Thyroid gland (tissue), 4 donors: ENCODE measurements at regions not wholly inside any gene's neighbourhood (a gene's known extent, or its start where the extent isn't known, plus 50 kb on each side); places are given as distances from the start of the nearest gene placed in this dataset.

Experiments
- CTCF ChIP-seq, 6 experiments: fragments of 200-600 bp in 3 of 6; fragments of 450-650 bp in 3 of 6; sonication (generic) in 3 of 6; IDR thresholded peaks; one replicate each; pipeline ENCODE4 v1.5.1; 2016 to 2019; ENCODE audit warnings: antibody characterized with exemption in 6 of 6, mild to moderate bottlenecking in 2 of 6, inconsistent platforms in 1 of 6, moderate library complexity in 1 of 6
- POLR2A ChIP-seq, 2 donors: fragments of 450-650 bp; IDR thresholded peaks; one replicate each; pipeline ENCODE4 v1.6.1; 2017; ENCODE audit warnings: antibody characterized with exemption in 2 of 2, mild to moderate bottlenecking in 2 of 2, moderate library complexity in 1 of 2

GRCh38 chrY:8807648-8808408 lies 529.4 kb upstream of the TSPY4 start:
- peak in 2 of 6 experiments; percentile 28 to 42 for TF ChIP-seq CTCF (IDR thresholded peaks at IDR 0.05)
- TF ChIP-seq POLR2A (IDR thresholded peaks at IDR 0.05) = no peak
